ENCODE measurements at regions not wholly inside any gene's neighbourhood (a gene's known extent, or its start where the extent isn't known, plus 50 kb on each side); places are given as distances from the start of the nearest gene placed in this dataset.

- TF ChIP-seq CTCF (IDR thresholded peaks at IDR 0.05 in 4 of 5, conservative IDR thresholded peaks at IDR 0.05 in 1 of 5): no peak
- no peak for TF ChIP-seq POLR2A (IDR thresholded peaks at IDR 0.05)
These were observed 188.3 kb downstream of the GPR37 start for GRCh38 chr7:124577256-124577655.
